ENCODE measurements at regions not wholly inside any gene's neighbourhood (a gene's known extent, or its start where the extent isn't known, plus 50 kb on each side); places are given as distances from the start of the nearest gene placed in this dataset.

DNA sequence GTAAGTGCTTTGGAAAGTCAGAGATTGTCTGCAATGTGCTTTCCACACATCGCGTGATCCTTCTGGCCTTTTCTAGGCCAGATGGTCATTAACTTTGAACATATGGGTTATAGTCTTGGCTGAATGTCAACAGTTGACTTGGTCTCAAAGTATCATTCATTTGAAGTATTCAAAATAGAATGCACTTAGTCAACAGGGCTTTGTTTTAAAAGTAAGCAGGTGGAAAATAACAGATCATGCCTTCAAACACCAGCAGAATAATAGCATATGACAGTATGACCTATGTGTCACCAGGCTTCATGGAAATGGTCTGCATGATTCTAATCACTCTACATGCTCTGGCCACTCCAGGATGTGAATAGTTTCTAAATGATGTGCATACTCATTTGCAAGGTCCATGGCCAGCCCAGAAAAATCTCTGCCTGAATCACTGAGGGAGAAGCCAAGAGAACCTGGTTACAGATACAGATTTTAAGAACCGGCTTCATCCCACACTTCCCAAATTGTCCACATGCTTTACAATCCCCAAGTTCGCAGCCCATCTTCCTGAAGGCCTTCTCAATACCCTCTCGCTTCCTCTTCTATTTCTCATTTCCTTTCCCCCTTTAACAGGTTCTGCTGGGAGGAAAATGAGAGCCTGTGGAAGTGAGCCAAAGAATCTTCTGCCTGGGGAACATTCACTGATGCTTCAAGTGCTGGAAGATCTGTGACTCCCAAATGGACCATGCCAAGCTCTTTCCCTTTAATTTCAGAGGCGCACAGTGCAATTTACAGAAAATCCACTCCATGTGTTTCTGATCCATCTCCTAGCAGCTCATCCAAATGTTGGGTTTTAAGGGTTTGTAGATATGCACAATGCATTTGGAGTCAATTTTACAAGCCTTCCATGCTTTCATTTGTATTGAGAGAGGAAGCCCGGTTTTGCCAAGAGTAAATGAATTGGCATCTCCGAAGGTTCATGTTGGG lies 122.8 kb upstream of the GDF10 start:
- TF ChIP-seq CTCF (IDR thresholded peaks at IDR 0.05; ENCODE audit: low read depth, low read length) = no peak

GRCh38 chr10:47178537-47179290 lies 121.3 kb upstream of the GDF10 start:
- no peak for TF ChIP-seq CTCF (IDR thresholded peaks at IDR 0.05; ENCODE audit: low read depth, low read length)
- no peak overlapping the region for H3K4me3 ChIP-seq (ENCODE audit: low read depth, low read length)

More for the DNA sequence above, 122.8 kb upstream of the GDF10 start:
- H3K4me3 ChIP-seq (ENCODE audit: low read depth, low read length) = no peak overlapping the region

GRCh38 chr10:47179291-47179647 lies 120.7 kb upstream of the GDF10 start:
- TF ChIP-seq CTCF (IDR thresholded peaks at IDR 0.05; ENCODE audit: low read depth, low read length) = no peak
- no peak overlapping the region for H3K4me3 ChIP-seq (ENCODE audit: low read depth, low read length)

- no peak for TF ChIP-seq CTCF (IDR thresholded peaks at IDR 0.05; ENCODE audit: low read depth, low read length)
- no peak overlapping the region for H3K4me3 ChIP-seq (ENCODE audit: low read depth, low read length)
Observed at GRCh38 chr10:47181052-47181849, 118.7 kb upstream of the GDF10 start.

- no peak overlapping the region for H3K4me3 ChIP-seq (ENCODE audit: low read depth, low read length)
- no peak for TF ChIP-seq CTCF (IDR thresholded peaks at IDR 0.05; ENCODE audit: low read depth, low read length)
Observed at GRCh38 chr10:47182934-47183703, 116.9 kb upstream of the GDF10 start.

- TF ChIP-seq CTCF (IDR thresholded peaks at IDR 0.05; ENCODE audit: low read depth, low read length) = no peak
- no peak overlapping the region for H3K4me3 ChIP-seq (ENCODE audit: low read depth, low read length)
Observed at GRCh38 chr10:47183704-47184041, 116.3 kb upstream of the GDF10 start.

Measured in WI38 (cell line).